A673 (cell line): ENCODE measurements at regions not wholly inside any gene's neighbourhood (a gene's known extent, or its start where the extent isn't known, plus 50 kb on each side); places are given as distances from the start of the nearest gene placed in this dataset.

Source experiments
- BruUV-seq: library from RNA; stranded (reverse); fragments of 400-500 nt; replicated peaks from 2 replicates; lab custom pipeline; 2021; lab: Mats Ljungman, UMichigan
- CTCF ChIA-PET: fragments of 300-600 bp; sonication (Branson Sonifier 250); formaldehyde crosslinking; loops from one replicate; lab custom pipeline; 2022; ENCODE audit warnings: antibody characterized with exemption; lab: Charles Lee
- POLR2A ChIA-PET: fragments of 300-600 bp; sonication (Branson Sonifier 250); formaldehyde crosslinking; loops from one replicate; lab custom pipeline; 2022; ENCODE audit warnings: antibody characterized with exemption; ENCODE audit not compliant: low non-redundant PET; lab: Charles Lee
- DNase-seq: peaks from one replicate; pipeline ENCODE4 v3.0.0-alpha.2; 2015; ENCODE audit warnings: low spot score
- H3K27ac ChIP-seq: fragments of 200-600 bp; sonication (generic); 2 replicates; pipeline ENCODE4 v1.5.1; 2016; ENCODE audit warnings: mixed run types, low read depth, mild to moderate bottlenecking, mixed read lengths, antibody characterized with exemption, low read length; ENCODE audit not compliant: poor library complexity, severe bottlenecking
- H3K27me3 ChIP-seq: fragments of 200-600 bp; sonication (generic); replicated peaks from 2 replicates; pipeline ENCODE4 v1.6.1; 2017; ENCODE audit warnings: mixed run types, low read depth, mild to moderate bottlenecking, mixed read lengths, antibody characterized with exemption, low read length; ENCODE audit not compliant: insufficient read depth, poor library complexity
- H3K36me3 ChIP-seq: fragments of 200-600 bp; sonication (generic); 2 replicates; pipeline ENCODE4 v1.6.1; 2016; ENCODE audit warnings: mixed run types, mild to moderate bottlenecking, mixed read lengths, antibody characterized with exemption, low read length; ENCODE audit not compliant: insufficient read depth, poor library complexity, severe bottlenecking
- H3K4me1 ChIP-seq: fragments of 200-600 bp; sonication (generic); 2 replicates; pipeline ENCODE4 v1.6.1; 2017; ENCODE audit warnings: mixed run types, mild to moderate bottlenecking, mixed read lengths, antibody characterized with exemption, low read length; ENCODE audit not compliant: insufficient read depth, poor library complexity, severe bottlenecking
- H3K4me3 ChIP-seq: fragments of 200-600 bp; sonication (generic); 2 replicates; pipeline ENCODE4 v1.5.1; 2016; ENCODE audit warnings: low read depth, mixed run types, mild to moderate bottlenecking, mixed read lengths, low read length; ENCODE audit not compliant: poor library complexity, severe bottlenecking
- H3K9me3 ChIP-seq: fragments of 200-600 bp; sonication (generic); 2 replicates; pipeline ENCODE4 v1.6.1; 2016; ENCODE audit warnings: mixed run types, low read depth, mild to moderate bottlenecking, mixed read lengths, antibody characterized with exemption, low read length; ENCODE audit not compliant: poor library complexity, severe bottlenecking
- EZH2 ChIP-seq: fragments of 200-600 bp; sonication (generic); IDR thresholded peaks from 2 replicates; pipeline ENCODE4 v1.6.1; 2017; ENCODE audit warnings: borderline replicate concordance, low read depth, mild to moderate bottlenecking, mixed read lengths, antibody characterized with exemption, low read length; ENCODE audit not compliant: poor library complexity, severe bottlenecking
- intact Hi-C: fragments of 100-400 bp; cut with micrococcal nuclease; formaldehyde crosslinking; loops from one replicate; pipeline ENCODE4 v1.10.0; 2022; ENCODE audit not compliant: unreplicated experiment
- TF ChIP-seq, protein P1 (sequence below): fragments of 300-800, 200-600 bp; sonication (generic); conservative IDR thresholded peaks from 2 replicates; pipeline ENCODE4 v1.5.1; 2017; ENCODE audit warnings: low read depth, mild to moderate bottlenecking, antibody characterized with exemption, low read length, moderate library complexity, mixed read lengths

DNA sequence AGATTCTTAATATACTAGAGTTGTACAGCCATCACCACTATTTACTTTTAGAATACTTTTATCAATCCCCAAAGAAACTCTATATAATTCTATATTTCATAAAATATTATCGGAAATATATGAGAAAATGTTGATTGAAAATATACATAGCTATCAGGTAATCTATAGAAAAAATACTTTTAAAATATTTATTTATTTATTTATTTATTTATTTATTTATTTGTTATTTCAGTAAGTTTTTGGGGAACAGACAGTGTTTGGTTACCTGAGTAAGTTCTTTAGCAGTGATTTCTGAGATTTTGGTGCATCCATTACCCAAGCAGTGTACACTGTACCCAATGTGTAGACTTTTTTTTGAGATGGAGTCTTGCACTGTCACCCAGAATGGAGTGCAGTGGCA lies 206.6 kb upstream of the DAAM1 start:
- POLR2A ChIA-PET = no interaction called here
- intact Hi-C loops = no loop called here
- CTCF ChIA-PET = no interaction called here
- Histone ChIP-seq H3K4me1 (no peaks in the 10 kb centered on the region), H3K36me3 (no peaks in the 10 kb centered on the region), H3K27me3 (no peaks in the 10 kb centered on the region), H3K4me3 (no peak overlapping the region), H3K27ac (no peak overlapping the region), H3K9me3 (no peaks in the 10 kb centered on the region)
- TF ChIP-seq, protein P1, sequence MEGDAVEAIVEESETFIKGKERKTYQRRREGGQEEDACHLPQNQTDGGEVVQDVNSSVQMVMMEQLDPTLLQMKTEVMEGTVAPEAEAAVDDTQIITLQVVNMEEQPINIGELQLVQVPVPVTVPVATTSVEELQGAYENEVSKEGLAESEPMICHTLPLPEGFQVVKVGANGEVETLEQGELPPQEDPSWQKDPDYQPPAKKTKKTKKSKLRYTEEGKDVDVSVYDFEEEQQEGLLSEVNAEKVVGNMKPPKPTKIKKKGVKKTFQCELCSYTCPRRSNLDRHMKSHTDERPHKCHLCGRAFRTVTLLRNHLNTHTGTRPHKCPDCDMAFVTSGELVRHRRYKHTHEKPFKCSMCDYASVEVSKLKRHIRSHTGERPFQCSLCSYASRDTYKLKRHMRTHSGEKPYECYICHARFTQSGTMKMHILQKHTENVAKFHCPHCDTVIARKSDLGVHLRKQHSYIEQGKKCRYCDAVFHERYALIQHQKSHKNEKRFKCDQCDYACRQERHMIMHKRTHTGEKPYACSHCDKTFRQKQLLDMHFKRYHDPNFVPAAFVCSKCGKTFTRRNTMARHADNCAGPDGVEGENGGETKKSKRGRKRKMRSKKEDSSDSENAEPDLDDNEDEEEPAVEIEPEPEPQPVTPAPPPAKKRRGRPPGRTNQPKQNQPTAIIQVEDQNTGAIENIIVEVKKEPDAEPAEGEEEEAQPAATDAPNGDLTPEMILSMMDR = no peak
- TF ChIP-seq EZH2 = no peak
- BruUV-seq = no TSS peak
- DNase-seq = no peak

DNA sequence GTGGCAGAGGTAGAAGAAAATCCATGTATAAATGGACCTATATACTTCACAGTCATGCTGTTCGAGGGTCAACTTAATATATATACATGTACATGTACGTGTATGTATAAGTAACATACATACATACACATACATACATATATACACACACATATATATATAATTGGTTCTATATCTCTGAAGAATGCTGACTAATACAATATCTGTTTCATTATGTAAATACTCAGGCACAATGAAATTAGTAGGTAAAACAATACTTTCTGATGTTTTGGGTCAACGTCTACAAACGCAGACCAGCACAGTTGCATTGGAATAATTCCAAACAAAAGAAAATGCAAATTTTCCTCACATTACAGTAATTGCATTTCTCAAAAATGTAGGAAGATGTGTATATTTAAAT lies 202.7 kb upstream of the DAAM1 start:
- no peak overlapping the region for H3K4me3 ChIP-seq
- no peak overlapping the region for H3K27ac ChIP-seq
- no peak for TF ChIP-seq EZH2
- TF ChIP-seq, protein P1 = no peak
- DNase-seq = no peak
- H3K4me1 ChIP-seq = no peaks in the 10 kb centered on the region
- no peaks in the 10 kb centered on the region for H3K9me3 ChIP-seq
- intact Hi-C loops = no loop called here
- BruUV-seq = no TSS peak
- POLR2A ChIA-PET = no interaction called here
- no peaks in the 10 kb centered on the region for H3K36me3 ChIP-seq
- CTCF ChIA-PET = no interaction called here
- H3K27me3 ChIP-seq = no peaks in the 10 kb centered on the region

DNA sequence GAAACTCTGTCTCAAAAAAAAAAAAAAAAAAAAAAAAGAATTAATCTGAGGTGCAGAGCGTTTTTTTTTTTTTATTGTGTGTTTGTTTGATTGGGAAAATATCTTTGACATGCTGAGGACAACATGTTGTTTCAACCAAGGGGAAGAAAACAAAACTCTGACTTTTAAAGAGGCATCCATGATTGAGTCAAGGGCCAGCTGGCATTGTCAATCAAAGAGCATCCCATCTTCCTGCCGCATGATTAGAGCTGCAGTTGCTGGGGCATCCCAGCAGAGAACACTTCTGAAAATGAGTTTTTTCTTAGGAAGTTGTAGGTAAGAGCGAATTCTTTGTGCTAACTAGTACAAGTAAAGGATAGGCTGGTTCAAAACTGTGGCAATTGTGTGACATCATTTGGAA lies 200.9 kb upstream of the DAAM1 start:
- ChIA-PET CTCF (no interaction called here), POLR2A (no interaction called here)
- BruUV-seq = no TSS peak
- no peak overlapping the region for H3K4me3 ChIP-seq
- no peaks in the 10 kb centered on the region for H3K9me3 ChIP-seq
- no peak overlapping the region for H3K27ac ChIP-seq
- H3K27me3 ChIP-seq = no peaks in the 10 kb centered on the region
- no peak for TF ChIP-seq EZH2
- TF ChIP-seq, protein P1 = no peak
- DNase-seq = no peak
- no peaks in the 10 kb centered on the region for H3K36me3 ChIP-seq
- H3K4me1 ChIP-seq = no peaks in the 10 kb centered on the region
- intact Hi-C loops = no loop called here
